ENCODE measurements at regions not wholly inside any gene's neighbourhood (a gene's known extent, or its start where the extent isn't known, plus 50 kb on each side); places are given as distances from the start of the nearest gene placed in this dataset.

- no peak for DNase-seq (ENCODE audit: low spot score)
These were observed 50.0 kb upstream of the DGKG start for GRCh38 chr3:186411994-186412393.
